ENCODE measurements at regions not wholly inside any gene's neighbourhood (a gene's known extent, or its start where the extent isn't known, plus 50 kb on each side); places are given as distances from the start of the nearest gene placed in this dataset.

DNA sequence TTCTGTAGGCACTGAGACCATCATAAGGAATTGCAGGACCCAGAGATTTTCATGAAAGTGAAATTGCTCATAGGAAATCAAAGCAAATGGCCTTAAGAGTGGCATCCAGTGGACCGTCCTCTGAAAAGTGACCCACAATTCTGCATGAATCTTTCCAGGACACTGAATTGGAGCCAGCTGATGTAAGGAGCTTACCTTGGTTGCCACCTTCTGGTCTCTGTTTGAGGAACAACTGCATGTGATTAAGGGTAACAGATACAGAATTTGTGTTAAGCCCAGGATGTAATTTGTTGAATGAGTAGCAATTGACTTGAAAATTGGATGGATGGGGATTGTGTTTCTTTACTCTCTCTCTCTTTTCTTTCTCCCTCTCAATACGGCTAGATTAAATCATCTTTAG lies 49.9 kb upstream of the GAS1 start:
- no peak overlapping the region for H3K27ac ChIP-seq (replicated peaks)
- H3K4me3 ChIP-seq (replicated peaks; ENCODE audit: insufficient read depth, low read length): no peak overlapping the region
- no peak for TF ChIP-seq GABPA (IDR thresholded peaks at IDR 0.05; ENCODE audit: low read depth)
- TF ChIP-seq, protein P1, sequence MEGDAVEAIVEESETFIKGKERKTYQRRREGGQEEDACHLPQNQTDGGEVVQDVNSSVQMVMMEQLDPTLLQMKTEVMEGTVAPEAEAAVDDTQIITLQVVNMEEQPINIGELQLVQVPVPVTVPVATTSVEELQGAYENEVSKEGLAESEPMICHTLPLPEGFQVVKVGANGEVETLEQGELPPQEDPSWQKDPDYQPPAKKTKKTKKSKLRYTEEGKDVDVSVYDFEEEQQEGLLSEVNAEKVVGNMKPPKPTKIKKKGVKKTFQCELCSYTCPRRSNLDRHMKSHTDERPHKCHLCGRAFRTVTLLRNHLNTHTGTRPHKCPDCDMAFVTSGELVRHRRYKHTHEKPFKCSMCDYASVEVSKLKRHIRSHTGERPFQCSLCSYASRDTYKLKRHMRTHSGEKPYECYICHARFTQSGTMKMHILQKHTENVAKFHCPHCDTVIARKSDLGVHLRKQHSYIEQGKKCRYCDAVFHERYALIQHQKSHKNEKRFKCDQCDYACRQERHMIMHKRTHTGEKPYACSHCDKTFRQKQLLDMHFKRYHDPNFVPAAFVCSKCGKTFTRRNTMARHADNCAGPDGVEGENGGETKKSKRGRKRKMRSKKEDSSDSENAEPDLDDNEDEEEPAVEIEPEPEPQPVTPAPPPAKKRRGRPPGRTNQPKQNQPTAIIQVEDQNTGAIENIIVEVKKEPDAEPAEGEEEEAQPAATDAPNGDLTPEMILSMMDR (IDR thresholded peaks at IDR 0.05; ENCODE audit: insufficient read depth, low read length): no peak
- no peak for TF ChIP-seq POLR2AphosphoS5 (IDR thresholded peaks at IDR 0.05; ENCODE audit: low read depth)
- TF ChIP-seq, protein P2, sequence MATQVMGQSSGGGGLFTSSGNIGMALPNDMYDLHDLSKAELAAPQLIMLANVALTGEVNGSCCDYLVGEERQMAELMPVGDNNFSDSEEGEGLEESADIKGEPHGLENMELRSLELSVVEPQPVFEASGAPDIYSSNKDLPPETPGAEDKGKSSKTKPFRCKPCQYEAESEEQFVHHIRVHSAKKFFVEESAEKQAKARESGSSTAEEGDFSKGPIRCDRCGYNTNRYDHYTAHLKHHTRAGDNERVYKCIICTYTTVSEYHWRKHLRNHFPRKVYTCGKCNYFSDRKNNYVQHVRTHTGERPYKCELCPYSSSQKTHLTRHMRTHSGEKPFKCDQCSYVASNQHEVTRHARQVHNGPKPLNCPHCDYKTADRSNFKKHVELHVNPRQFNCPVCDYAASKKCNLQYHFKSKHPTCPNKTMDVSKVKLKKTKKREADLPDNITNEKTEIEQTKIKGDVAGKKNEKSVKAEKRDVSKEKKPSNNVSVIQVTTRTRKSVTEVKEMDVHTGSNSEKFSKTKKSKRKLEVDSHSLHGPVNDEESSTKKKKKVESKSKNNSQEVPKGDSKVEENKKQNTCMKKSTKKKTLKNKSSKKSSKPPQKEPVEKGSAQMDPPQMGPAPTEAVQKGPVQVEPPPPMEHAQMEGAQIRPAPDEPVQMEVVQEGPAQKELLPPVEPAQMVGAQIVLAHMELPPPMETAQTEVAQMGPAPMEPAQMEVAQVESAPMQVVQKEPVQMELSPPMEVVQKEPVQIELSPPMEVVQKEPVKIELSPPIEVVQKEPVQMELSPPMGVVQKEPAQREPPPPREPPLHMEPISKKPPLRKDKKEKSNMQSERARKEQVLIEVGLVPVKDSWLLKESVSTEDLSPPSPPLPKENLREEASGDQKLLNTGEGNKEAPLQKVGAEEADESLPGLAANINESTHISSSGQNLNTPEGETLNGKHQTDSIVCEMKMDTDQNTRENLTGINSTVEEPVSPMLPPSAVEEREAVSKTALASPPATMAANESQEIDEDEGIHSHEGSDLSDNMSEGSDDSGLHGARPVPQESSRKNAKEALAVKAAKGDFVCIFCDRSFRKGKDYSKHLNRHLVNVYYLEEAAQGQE (IDR thresholded peaks at IDR 0.05; ENCODE audit: insufficient replicate concordance, low read depth): no peak
- no peak for TF ChIP-seq SPI1 (IDR thresholded peaks at IDR 0.05; ENCODE audit: borderline replicate concordance, low read depth)
- DNase-seq (ENCODE audit: low read depth in 1 of 2, low spot score in 1 of 2): no peak
- peaks cover 2% of the 10 kb centered on the region for H3K27me3 ChIP-seq (ENCODE audit: insufficient read depth, poor library complexity, severe bottlenecking)

DNA sequence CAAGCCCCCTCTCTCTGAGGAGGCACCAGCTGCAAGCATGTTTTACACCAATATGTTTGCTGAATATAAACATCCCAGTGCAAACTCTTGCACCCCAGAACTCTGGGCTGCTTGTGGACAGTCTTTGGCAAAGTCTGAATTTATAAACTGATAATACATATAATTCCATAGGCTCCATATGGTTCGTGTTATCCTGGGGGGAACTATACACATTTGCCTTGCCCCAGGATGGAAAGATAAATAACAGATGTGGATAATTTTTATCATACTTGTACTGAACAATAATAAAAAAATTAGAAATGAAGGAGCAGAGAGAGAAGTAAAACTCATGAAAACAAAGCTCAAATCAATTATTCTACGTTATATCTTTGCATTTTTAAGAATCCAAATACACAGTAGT lies 50.6 kb upstream of the GAS1 start:
- TF ChIP-seq, protein P2 (IDR thresholded peaks at IDR 0.05; ENCODE audit: insufficient replicate concordance, low read depth): no peak
- TF ChIP-seq SPI1 (IDR thresholded peaks at IDR 0.05; ENCODE audit: borderline replicate concordance, low read depth): no peak
- no peak for TF ChIP-seq GABPA (IDR thresholded peaks at IDR 0.05; ENCODE audit: low read depth)
- no peak for TF ChIP-seq POLR2AphosphoS5 (IDR thresholded peaks at IDR 0.05; ENCODE audit: low read depth)
- TF ChIP-seq, protein P1 (IDR thresholded peaks at IDR 0.05; ENCODE audit: insufficient read depth, low read length): no peak
- Histone ChIP-seq H3K27me3 (ENCODE audit: insufficient read depth, poor library complexity, severe bottlenecking) (peaks cover 2% of the 10 kb centered on the region), H3K27ac (replicated peaks) (no peak overlapping the region), H3K4me3 (replicated peaks; ENCODE audit: insufficient read depth, low read length) (no peak overlapping the region)
- no peak for DNase-seq (ENCODE audit: low read depth in 1 of 2, low spot score in 1 of 2)

DNA sequence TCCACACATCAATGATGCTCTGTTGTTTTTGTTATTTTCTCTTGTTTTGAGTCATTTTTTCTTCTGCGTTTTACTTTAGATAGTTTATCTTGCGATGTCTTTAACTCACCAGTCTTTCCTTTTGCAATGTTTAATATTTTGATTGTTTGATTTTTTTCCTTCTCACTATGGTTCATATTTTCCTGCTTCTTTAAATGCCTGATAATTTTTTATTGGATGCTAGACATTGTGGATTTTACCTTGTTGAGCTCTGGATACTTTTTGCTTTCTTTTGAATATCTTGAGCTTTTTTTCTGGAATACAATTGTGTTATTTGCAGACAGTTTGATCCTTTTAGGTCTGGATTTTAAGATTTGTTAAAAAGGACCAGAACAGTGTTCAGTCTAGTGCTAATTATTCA lies 55.2 kb upstream of the GAS1 start:
- Histone ChIP-seq H3K27me3 (ENCODE audit: insufficient read depth, poor library complexity, severe bottlenecking) (no peaks in the 10 kb centered on the region), H3K4me3 (replicated peaks; ENCODE audit: insufficient read depth, low read length) (no peak overlapping the region), H3K27ac (replicated peaks) (no peak overlapping the region)
- TF ChIP-seq, protein P1 (IDR thresholded peaks at IDR 0.05; ENCODE audit: insufficient read depth, low read length): no peak
- TF ChIP-seq GABPA (IDR thresholded peaks at IDR 0.05; ENCODE audit: low read depth) (no peak), POLR2AphosphoS5 (IDR thresholded peaks at IDR 0.05; ENCODE audit: low read depth) (no peak), SPI1 (IDR thresholded peaks at IDR 0.05; ENCODE audit: borderline replicate concordance, low read depth) (no peak)
- TF ChIP-seq, protein P2 (IDR thresholded peaks at IDR 0.05; ENCODE audit: insufficient replicate concordance, low read depth): no peak
- no peak for DNase-seq (ENCODE audit: low read depth in 1 of 2, low spot score in 1 of 2)
